ENCODE measurements at regions not wholly inside any gene's neighbourhood (a gene's known extent, or its start where the extent isn't known, plus 50 kb on each side); places are given as distances from the start of the nearest gene placed in this dataset.

- Histone ChIP-seq H3K4me3 (no peak overlapping the region), H3K4me1 (replicated peaks) (no peaks in the 10 kb centered on the region), H3K9me3 (no peaks in the 10 kb centered on the region), H3K27ac (no peak overlapping the region), H3K27me3 (replicated peaks; ENCODE audit: insufficient read depth) (no peaks in the 10 kb centered on the region), H3K36me3 (no peaks in the 10 kb centered on the region)
- WGBS: 93% methylated on average over 13 of the region's 13 CpGs
- TF ChIP-seq CTCF (IDR thresholded peaks at IDR 0.05): no peak
- no peak for DNase-seq (ENCODE audit: low spot score)
- intact Hi-C loops (cut with DNase I): no loop called here
These were observed 262.1 kb downstream of the EIPR1 start for GRCh38 chr2:3115301-3116042.

- Histone ChIP-seq H3K4me1 (replicated peaks) (no peaks in the 10 kb centered on the region), H3K4me3 (no peak overlapping the region), H3K27ac (no peak overlapping the region), H3K27me3 (replicated peaks; ENCODE audit: insufficient read depth) (no peaks in the 10 kb centered on the region), H3K36me3 (no peaks in the 10 kb centered on the region), H3K9me3 (no peaks in the 10 kb centered on the region)
- 73% methylated on average over 26 of the region's 26 CpGs for WGBS
- DNase-seq (ENCODE audit: low spot score): no peak
- TF ChIP-seq CTCF (IDR thresholded peaks at IDR 0.05) (no peak), POLR2A (IDR thresholded peaks at IDR 0.05) (no peak), POLR2AphosphoS5 (IDR thresholded peaks at IDR 0.05) (no peak)
- intact Hi-C loops (cut with DNase I): no loop called here
These were observed 263.0 kb downstream of the EIPR1 start for GRCh38 chr2:3114406-3115185.

- TF ChIP-seq CTCF (IDR thresholded peaks at IDR 0.05): no peak
- TF ChIP-seq POLR2A (IDR thresholded peaks at IDR 0.05): no peak
- no peak for TF ChIP-seq POLR2AphosphoS5 (IDR thresholded peaks at IDR 0.05)
- WGBS: 75% methylated on average over 6 of the region's 6 CpGs
- Histone ChIP-seq H3K27ac (no peak overlapping the region), H3K36me3 (no peaks in the 10 kb centered on the region), H3K4me3 (no peak overlapping the region), H3K4me1 (replicated peaks) (no peaks in the 10 kb centered on the region), H3K27me3 (replicated peaks; ENCODE audit: insufficient read depth) (no peaks in the 10 kb centered on the region), H3K9me3 (no peaks in the 10 kb centered on the region)
- DNase-seq (ENCODE audit: low spot score): no peak
- intact Hi-C loops (cut with DNase I): no loop called here
These were observed 263.8 kb downstream of the EIPR1 start for GRCh38 chr2:3113769-3114168.

- TF ChIP-seq POLR2A (IDR thresholded peaks at IDR 0.05) (no peak), CTCF (IDR thresholded peaks at IDR 0.05) (no peak), POLR2AphosphoS5 (IDR thresholded peaks at IDR 0.05) (no peak)
- Histone ChIP-seq H3K4me3 (no peak overlapping the region), H3K9me3 (no peaks in the 10 kb centered on the region), H3K36me3 (no peaks in the 10 kb centered on the region), H3K27ac (no peak overlapping the region), H3K4me1 (replicated peaks) (no peaks in the 10 kb centered on the region), H3K27me3 (replicated peaks; ENCODE audit: insufficient read depth) (no peaks in the 10 kb centered on the region)
- intact Hi-C loops (cut with DNase I): no loop called here
- no peak for DNase-seq (ENCODE audit: low spot score)
- WGBS: 90% methylated on average over 10 of the region's 10 CpGs
These were observed 264.5 kb downstream of the EIPR1 start for GRCh38 chr2:3113122-3113521.

GRCh38 chr2:3112553-3112952 is 265.1 kb downstream of the EIPR1 start:
- no peak overlapping the region for H3K27ac ChIP-seq
- H3K4me3 ChIP-seq: no peak overlapping the region
- no peaks in the 10 kb centered on the region for H3K27me3 ChIP-seq (replicated peaks; ENCODE audit: insufficient read depth)
- WGBS: 87% methylated on average over 10 of the region's 10 CpGs
- no peaks in the 10 kb centered on the region for H3K36me3 ChIP-seq
- H3K9me3 ChIP-seq: no peaks in the 10 kb centered on the region
- TF ChIP-seq POLR2AphosphoS5 (IDR thresholded peaks at IDR 0.05) (no peak), CTCF (IDR thresholded peaks at IDR 0.05) (no peak), POLR2A (IDR thresholded peaks at IDR 0.05) (no peak)
- no peak for DNase-seq (ENCODE audit: low spot score)
- no peaks in the 10 kb centered on the region for H3K4me1 ChIP-seq (replicated peaks)
- intact Hi-C loops (cut with DNase I): no loop called here
